ENCODE measurements at regions not wholly inside any gene's neighbourhood (a gene's known extent, or its start where the extent isn't known, plus 50 kb on each side); places are given as distances from the start of the nearest gene placed in this dataset.

DNA sequence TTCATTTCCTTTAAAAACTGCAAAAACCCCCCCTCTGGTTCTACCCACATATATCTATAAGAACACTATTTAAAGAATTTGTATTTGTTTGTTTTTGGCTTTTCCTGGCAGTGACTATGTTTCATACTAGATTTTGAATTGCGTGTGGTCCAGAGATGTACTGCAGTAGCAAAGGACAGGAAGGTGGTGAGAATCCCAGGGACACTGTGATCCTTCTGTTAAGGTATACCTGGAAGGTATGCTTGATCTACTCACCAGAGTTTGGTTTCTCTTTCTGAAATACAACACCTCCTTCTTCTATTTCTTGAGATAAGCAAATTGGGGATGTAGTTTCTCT, 129.6 kb upstream of the RASGEF1B start:
- Mint-ChIP-seq H3K27ac (no peak overlapping the region), H3K27me3 (no peaks in the 10 kb centered on the region), H3K4me3 (no peak overlapping the region), H3K4me1 (peaks cover 21% of the 10 kb centered on the region), H3K9me3 (ENCODE audit: insufficient read depth) (no peaks in the 10 kb centered on the region)
- Histone ChIP-seq H3K27me3 (replicated peaks in 1 of 4; ENCODE audit: control extremely low read depth in 1 of 4, control insufficient read depth in 3 of 4, insufficient read depth in 4 of 4, low read length in 3 of 4) (no peaks in the 10 kb centered on the region), H3K79me2 (ENCODE audit: control insufficient read depth, insufficient read depth, low read length) (no peaks in the 10 kb centered on the region), H3K4me2 (replicated peaks; ENCODE audit: low read depth, low read length, poor library complexity, severe bottlenecking) (no peak overlapping the region), H3K4me3 (ENCODE audit: control extremely low read depth in 1 of 5, extremely low read depth in 1 of 5, insufficient read depth in 1 of 5, low read depth in 2 of 5, low read length in 4 of 5) (no peak overlapping the region), H3K36me3 (replicated peaks in 1 of 2; ENCODE audit: control extremely low read depth in 1 of 2, control insufficient read depth in 1 of 2, extremely low read depth in 1 of 2, insufficient read depth in 2 of 2, low read length in 1 of 2) (no peaks in the 10 kb centered on the region), H3K4me1 (ENCODE audit: control insufficient read depth in 2 of 2, insufficient read depth in 2 of 2, low read length in 2 of 2) (peaks cover 18 to 19% of the 10 kb centered on the region in 2 donors), H3K27ac (ENCODE audit: low read length in 2 of 2) (no peak overlapping the region), H4K20me1 (ENCODE audit: control insufficient read depth, insufficient read depth, low read length, poor library complexity, severe bottlenecking) (no peaks in the 10 kb centered on the region), H3K9me3 (ENCODE audit: control extremely low read depth in 1 of 3, control insufficient read depth in 2 of 3, insufficient read depth in 1 of 3, low read length in 2 of 3) (peaks cover 0 to 5% (median 5%) of the 10 kb centered on the region in 3 donors), H3K9ac (ENCODE audit: low read length) (no peak overlapping the region), H2AFZ (ENCODE audit: insufficient read depth, low read depth, low read length, poor library complexity, severe bottlenecking) (no peak overlapping the region)
- CTCF ChIA-PET: no interaction called here
- no peak for DNase-seq
- TF ChIP-seq EZH2 (IDR thresholded peaks at IDR 0.05; ENCODE audit: borderline replicate concordance, insufficient read depth, low read depth, low read length, poor library complexity, severe bottlenecking) (no peak), CTCF (IDR thresholded peaks at IDR 0.05) (no peak)
- WGBS (ENCODE audit: insufficient coverage): no CpG with 5 or more reads among the region's 1 CpG
- ATAC-seq (ENCODE audit: low read depth): no peak
- intact Hi-C loops (cut with micrococcal nuclease): no loop called here
- POLR2A ChIA-PET: no interaction called here

DNA sequence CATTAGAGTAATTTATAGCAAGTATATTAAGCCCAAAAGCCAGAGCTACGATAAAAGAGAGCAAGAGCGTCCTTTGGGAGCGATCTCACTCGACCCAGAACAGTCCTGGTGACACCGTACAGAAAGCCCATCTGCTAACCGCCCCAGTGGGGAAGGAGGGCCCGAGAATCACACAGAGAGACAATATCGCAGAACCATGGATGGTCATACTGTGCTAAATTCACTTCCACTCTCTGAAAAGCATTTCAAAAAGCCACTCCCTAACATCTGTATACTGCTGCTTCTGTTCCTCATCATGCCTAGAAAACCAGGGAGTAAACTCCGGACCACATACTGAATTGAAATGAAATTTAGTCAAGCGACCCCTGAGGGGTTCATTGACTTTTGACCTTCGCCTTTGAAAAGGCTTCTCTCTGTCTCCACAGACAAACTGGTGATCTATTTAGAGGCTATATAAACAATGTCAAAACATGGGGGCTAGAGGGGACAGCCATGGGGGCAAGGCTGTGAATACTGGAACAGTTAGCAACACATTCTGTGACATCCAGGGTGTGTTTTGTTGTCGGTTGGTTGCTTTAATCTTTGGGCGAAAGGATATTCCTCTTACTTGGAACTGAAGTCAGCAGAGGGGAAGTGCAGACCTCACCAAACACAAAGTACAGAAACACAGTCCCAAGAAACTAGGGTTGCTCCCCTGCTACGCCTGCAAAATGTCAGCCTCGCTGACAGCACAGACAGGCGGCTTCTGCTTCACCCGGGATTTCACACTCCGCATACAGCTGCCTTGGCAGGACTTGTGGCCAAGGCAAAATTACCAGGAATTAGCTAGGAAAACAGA, 129.0 kb upstream of the RASGEF1B start:
- no peaks in the 10 kb centered on the region for H4K20me1 ChIP-seq (ENCODE audit: control insufficient read depth, insufficient read depth, low read length, poor library complexity, severe bottlenecking)
- H3K4me1 ChIP-seq (ENCODE audit: control insufficient read depth in 2 of 2, insufficient read depth in 2 of 2, low read length in 2 of 2): peaks cover 12 to 13% of the 10 kb centered on the region in 2 donors
- TF ChIP-seq CTCF (IDR thresholded peaks at IDR 0.05): no peak
- TF ChIP-seq EZH2 (IDR thresholded peaks at IDR 0.05; ENCODE audit: borderline replicate concordance, insufficient read depth, low read depth, low read length, poor library complexity, severe bottlenecking): no peak
- 94% methylated on average over 10 of the region's 18 CpGs for WGBS (ENCODE audit: insufficient coverage)
- ChIA-PET POLR2A (no interaction called here), CTCF (interaction anchor here (0.6 to 1.3 kb wide), 2 partner anchors 9 to 133 kb away, joined by 3 read pairs; no protein-coding TSS in a partner anchor)
- H3K79me2 ChIP-seq (ENCODE audit: control insufficient read depth, insufficient read depth, low read length): no peaks in the 10 kb centered on the region
- no peak overlapping the region for H2AFZ ChIP-seq (ENCODE audit: insufficient read depth, low read depth, low read length, poor library complexity, severe bottlenecking)
- peaks cover 0 to 5% (median 5%) of the 10 kb centered on the region in 3 donors for H3K9me3 ChIP-seq (ENCODE audit: control extremely low read depth in 1 of 3, control insufficient read depth in 2 of 3, insufficient read depth in 1 of 3, low read length in 2 of 3)
- ATAC-seq (ENCODE audit: low read depth): no peak
- H3K4me3 ChIP-seq (ENCODE audit: control extremely low read depth in 1 of 5, extremely low read depth in 1 of 5, insufficient read depth in 1 of 5, low read depth in 2 of 5, low read length in 4 of 5): no peak overlapping the region
- H3K36me3 ChIP-seq (replicated peaks in 1 of 2; ENCODE audit: control extremely low read depth in 1 of 2, control insufficient read depth in 1 of 2, extremely low read depth in 1 of 2, insufficient read depth in 2 of 2, low read length in 1 of 2): no peaks in the 10 kb centered on the region
- H3K4me1 Mint-ChIP-seq: peaks cover 19% of the 10 kb centered on the region
- intact Hi-C loops (cut with micrococcal nuclease): no loop called here
- DNase-seq: no peak
- H3K27me3 Mint-ChIP-seq: no peaks in the 10 kb centered on the region
- no peaks in the 10 kb centered on the region for H3K9me3 Mint-ChIP-seq (ENCODE audit: insufficient read depth)
- no peak overlapping the region for H3K9ac ChIP-seq (ENCODE audit: low read length)
- H3K27ac Mint-ChIP-seq: no peak overlapping the region
- no peak overlapping the region for H3K27ac ChIP-seq (ENCODE audit: low read length in 2 of 2)
- H3K4me3 Mint-ChIP-seq: no peak overlapping the region
- H3K4me2 ChIP-seq (replicated peaks; ENCODE audit: low read depth, low read length, poor library complexity, severe bottlenecking): no peak overlapping the region
- no peaks in the 10 kb centered on the region for H3K27me3 ChIP-seq (replicated peaks in 1 of 4; ENCODE audit: control extremely low read depth in 1 of 4, control insufficient read depth in 3 of 4, insufficient read depth in 4 of 4, low read length in 3 of 4)
